ENCODE measurements at regions not wholly inside any gene's neighbourhood (a gene's known extent, or its start where the extent isn't known, plus 50 kb on each side); places are given as distances from the start of the nearest gene placed in this dataset.

GRCh38 chr1:115182012-115182715 is 92.9 kb upstream of the TSPAN2 start:
- TF ChIP-seq ZNF274 (IDR thresholded peaks at IDR 0.05; ENCODE audit: borderline replicate concordance, extremely low read depth, low read length) = no peak
- TF ChIP-seq, protein P1, sequence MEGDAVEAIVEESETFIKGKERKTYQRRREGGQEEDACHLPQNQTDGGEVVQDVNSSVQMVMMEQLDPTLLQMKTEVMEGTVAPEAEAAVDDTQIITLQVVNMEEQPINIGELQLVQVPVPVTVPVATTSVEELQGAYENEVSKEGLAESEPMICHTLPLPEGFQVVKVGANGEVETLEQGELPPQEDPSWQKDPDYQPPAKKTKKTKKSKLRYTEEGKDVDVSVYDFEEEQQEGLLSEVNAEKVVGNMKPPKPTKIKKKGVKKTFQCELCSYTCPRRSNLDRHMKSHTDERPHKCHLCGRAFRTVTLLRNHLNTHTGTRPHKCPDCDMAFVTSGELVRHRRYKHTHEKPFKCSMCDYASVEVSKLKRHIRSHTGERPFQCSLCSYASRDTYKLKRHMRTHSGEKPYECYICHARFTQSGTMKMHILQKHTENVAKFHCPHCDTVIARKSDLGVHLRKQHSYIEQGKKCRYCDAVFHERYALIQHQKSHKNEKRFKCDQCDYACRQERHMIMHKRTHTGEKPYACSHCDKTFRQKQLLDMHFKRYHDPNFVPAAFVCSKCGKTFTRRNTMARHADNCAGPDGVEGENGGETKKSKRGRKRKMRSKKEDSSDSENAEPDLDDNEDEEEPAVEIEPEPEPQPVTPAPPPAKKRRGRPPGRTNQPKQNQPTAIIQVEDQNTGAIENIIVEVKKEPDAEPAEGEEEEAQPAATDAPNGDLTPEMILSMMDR (IDR thresholded peaks at IDR 0.05; ENCODE audit: control extremely low read depth in 1 of 3, insufficient read depth in 1 of 3, low read depth in 1 of 3, low read length in 3 of 3) = no peak
- no peak for TF ChIP-seq MAFK (IDR thresholded peaks at IDR 0.05; ENCODE audit: low read depth, low read length)
- no peak for TF ChIP-seq TAF1 (IDR thresholded peaks at IDR 0.05; ENCODE audit: low read depth, low read length)
- TF ChIP-seq SP1 (IDR thresholded peaks at IDR 0.05; ENCODE audit: low read depth, low read length) = no peak
- TF ChIP-seq JUN (IDR thresholded peaks at IDR 0.05; ENCODE audit: low read depth, low read length) = no peak
- no peak for TF ChIP-seq EZH2 (IDR thresholded peaks at IDR 0.05; ENCODE audit: low read depth, low read length, severe bottlenecking)
- TF ChIP-seq ATF3 (IDR thresholded peaks at IDR 0.05; ENCODE audit: insufficient read depth, low read depth, low read length) = no peak
- no peak for TF ChIP-seq SIX5 (IDR thresholded peaks at IDR 0.05; ENCODE audit: low read depth, low read length)

All from H1 (cell line).